Right atrium auricular region (tissue), 2 donors: ENCODE measurements at regions not wholly inside any gene's neighbourhood (a gene's known extent, or its start where the extent isn't known, plus 50 kb on each side); places are given as distances from the start of the nearest gene placed in this dataset.

Experiments
- DNase-seq: peaks from one replicate; pipeline ENCODE4 v3.0.0-alpha.2; 2019; ENCODE audit warnings: low spot score
- H3K27ac ChIP-seq, 2 donors: fragments of 200-600 bp; sonication (generic); 1 replicate in 1 of 2; 2 replicates in 1 of 2; pipeline ENCODE4 v1.5.1; 2016 to 2019
- H3K27me3 ChIP-seq, 2 donors: fragments of 200-600 bp; sonication (generic); one replicate each; pipeline versions ENCODE4 v1.5.1 to v1.6.0; 2017 to 2019
- H3K36me3 ChIP-seq: fragments of 200-600 bp; sonication (generic); one replicate; pipeline ENCODE4 v1.5.1; 2016
- H3K4me1 ChIP-seq, 2 donors: fragments of 200-600 bp; sonication (generic); one replicate each; pipeline versions ENCODE4 v1.5.1 to v1.6.0; 2017 to 2019
- H3K4me3 ChIP-seq, 2 donors: fragments of 200-600 bp; sonication (generic); 1 replicate in 1 of 2; 2 replicates in 1 of 2; pipeline ENCODE4 v1.5.1; 2017 to 2019; ENCODE audit warnings: mild to moderate bottlenecking in 1 of 2, moderate library complexity in 1 of 2
- H3K9me3 ChIP-seq, 2 donors: fragments of 200-600 bp; sonication (generic); one replicate each; pipeline ENCODE4 v1.5.1; 2019
- CTCF ChIP-seq, 2 donors: fragments of 200-600 bp; sonication (generic); IDR thresholded peaks; one replicate each; pipeline ENCODE4 v1.5.1; 2019; ENCODE audit warnings: antibody characterized with exemption in 2 of 2

DNA sequence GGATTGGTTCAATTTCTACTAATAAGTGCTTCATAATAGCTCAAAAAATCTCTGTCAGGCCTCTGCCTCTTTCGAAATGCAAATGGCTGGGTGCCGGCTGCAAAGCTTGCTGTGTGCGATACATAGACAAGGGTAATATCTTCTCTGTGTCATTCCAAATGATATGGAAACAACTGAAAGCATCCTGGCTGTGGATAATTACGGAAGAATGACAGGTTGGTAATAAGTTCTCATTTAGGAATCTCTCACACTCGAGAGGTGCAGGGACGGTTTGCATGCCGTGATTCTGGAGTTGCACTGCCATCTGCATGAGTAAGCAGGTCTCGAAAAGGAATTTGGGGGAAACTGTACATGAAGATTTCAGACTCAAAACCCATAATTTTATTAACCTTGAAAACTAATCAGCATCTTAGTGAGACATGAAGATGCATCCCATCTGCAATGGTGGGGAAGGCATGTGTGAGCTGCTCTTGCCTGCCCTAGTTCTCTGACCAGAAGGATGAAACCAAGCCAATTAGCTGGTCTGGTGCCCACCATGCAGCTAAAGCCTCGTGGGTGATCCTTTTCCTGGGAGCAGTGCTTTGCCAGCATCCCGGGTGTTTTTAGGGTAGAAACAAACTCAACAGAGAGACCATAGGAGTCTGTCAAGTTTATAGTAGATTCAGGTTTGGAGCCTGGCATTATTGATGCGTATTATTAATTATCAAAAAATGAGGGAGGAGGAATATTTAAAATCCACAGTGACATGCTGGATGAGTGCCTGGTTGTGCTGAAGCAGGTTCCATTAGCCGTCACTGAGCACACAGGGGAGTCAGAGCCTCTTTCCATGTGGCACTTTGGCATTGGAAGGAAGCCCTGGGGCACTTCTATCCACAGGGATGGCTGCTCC, 503.6 kb upstream of the MGMT start:
- no peaks in the 10 kb centered on the region for H3K36me3 ChIP-seq
- no peaks in the 10 kb centered on the region for H3K9me3 ChIP-seq
- no peaks in the 10 kb centered on the region for H3K27me3 ChIP-seq
- H3K4me3 ChIP-seq, result no peak overlapping the region
- H3K4me1 ChIP-seq, result no peaks in the 10 kb centered on the region
- TF ChIP-seq CTCF (IDR thresholded peaks at IDR 0.05), result no peak
- no peak overlapping the region for H3K27ac ChIP-seq
- no peak for DNase-seq

GRCh38 chr10:128964100-128964403, 503.0 kb upstream of the MGMT start:
- H3K4me1 ChIP-seq, result no peaks in the 10 kb centered on the region
- H3K27ac ChIP-seq, result no peak overlapping the region
- no peak for DNase-seq
- H3K27me3 ChIP-seq, result no peaks in the 10 kb centered on the region
- H3K9me3 ChIP-seq, result no peaks in the 10 kb centered on the region
- H3K4me3 ChIP-seq, result no peak overlapping the region
- H3K36me3 ChIP-seq, result no peaks in the 10 kb centered on the region
- TF ChIP-seq CTCF (IDR thresholded peaks at IDR 0.05), result no peak

- no peak for TF ChIP-seq CTCF (IDR thresholded peaks at IDR 0.05)
- no peaks in the 10 kb centered on the region for H3K27me3 ChIP-seq
- H3K4me3 ChIP-seq, result no peak overlapping the region
- no peaks in the 10 kb centered on the region for H3K36me3 ChIP-seq
- H3K27ac ChIP-seq, result no peak overlapping the region
- no peak for DNase-seq
- no peaks in the 10 kb centered on the region for H3K9me3 ChIP-seq
- no peaks in the 10 kb centered on the region for H3K4me1 ChIP-seq
Observed at GRCh38 chr10:128967980-128968756, 498.9 kb upstream of the MGMT start.

- TF ChIP-seq CTCF (IDR thresholded peaks at IDR 0.05), result no peak
- Histone ChIP-seq H3K27ac (no peak overlapping the region), H3K4me3 (no peak overlapping the region), H3K4me1 (no peaks in the 10 kb centered on the region), H3K9me3 (no peaks in the 10 kb centered on the region), H3K36me3 (no peaks in the 10 kb centered on the region), H3K27me3 (no peaks in the 10 kb centered on the region)
- DNase-seq, result no peak
Observed at GRCh38 chr10:128969551-128969950, 497.5 kb upstream of the MGMT start.

DNA sequence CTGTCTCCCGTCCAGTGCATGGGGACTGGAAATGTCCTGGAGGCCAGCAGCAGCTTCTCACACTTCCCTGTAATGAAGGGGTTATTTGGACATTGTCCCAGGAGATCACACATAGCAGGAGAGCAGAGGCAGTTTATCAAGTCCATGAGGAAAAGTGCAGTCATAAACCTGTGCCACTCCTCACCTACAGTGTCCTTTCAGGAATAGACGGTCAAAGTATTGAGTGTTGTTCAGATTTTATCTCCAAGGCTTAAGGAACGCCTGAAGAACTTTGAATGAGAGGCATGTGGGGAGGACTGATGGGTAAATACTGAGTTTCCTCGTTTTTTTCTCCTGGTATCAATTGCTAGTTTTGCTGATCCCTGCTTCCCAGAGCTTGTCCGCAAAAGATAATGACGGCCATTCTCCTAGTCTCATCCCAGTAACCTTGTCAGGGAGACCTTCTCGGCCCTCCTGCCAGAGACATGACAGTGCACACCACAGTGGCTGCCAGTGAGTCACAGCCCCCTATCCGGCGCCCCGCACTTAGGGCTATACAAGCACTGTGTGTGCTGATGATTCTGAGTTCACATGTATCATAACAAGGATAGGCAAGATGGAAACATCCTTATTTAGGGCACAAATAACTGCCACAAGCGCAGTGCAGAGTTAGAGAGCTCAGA, 495.5 kb upstream of the MGMT start:
- Histone ChIP-seq H3K27me3 (no peaks in the 10 kb centered on the region), H3K4me3 (no peak overlapping the region), H3K27ac (no peak overlapping the region), H3K9me3 (no peaks in the 10 kb centered on the region), H3K4me1 (no peaks in the 10 kb centered on the region), H3K36me3 (no peaks in the 10 kb centered on the region)
- no peak for DNase-seq
- no peak for TF ChIP-seq CTCF (IDR thresholded peaks at IDR 0.05)
